ENCODE measurements at regions not wholly inside any gene's neighbourhood (a gene's known extent, or its start where the extent isn't known, plus 50 kb on each side); places are given as distances from the start of the nearest gene placed in this dataset.
A peak's percentile ranks its signal among the peaks of the same experiment; 100 is the strongest.

GRCh38 chr12:69150796-69151127 is 88.6 kb upstream of the CPSF6 start:
- DNase-seq, result no peak
- WGBS, 2 donors, result 25 to 32% methylated on average over 2 of the region's 2 CpGs
- Histone ChIP-seq H3K4me1 (peaks cover 4 to 8% of the 10 kb centered on the region in 2 donors), H3K36me3 (no peaks in the 10 kb centered on the region), H3K4me3 (replicated peaks in 1 of 3) (no peak overlapping the region), H3K27ac (no peak overlapping the region), H3K27me3 (no peaks in the 10 kb centered on the region), H3K9me3 (no peaks in the 10 kb centered on the region)
- no peak for TF ChIP-seq POLR2A (IDR thresholded peaks at IDR 0.05)
- no peak for TF ChIP-seq CTCF (IDR thresholded peaks at IDR 0.05)
- intact Hi-C loops (cut with DNase I), result loop anchor here (10.0 kb wide), 2 partner anchors 104 to 286 kb away; no protein-coding TSS in a partner anchor

- H3K36me3 ChIP-seq, result no peaks in the 10 kb centered on the region
- H3K27ac ChIP-seq, result no peak overlapping the region
- no peaks in the 10 kb centered on the region for H3K27me3 ChIP-seq
- TF ChIP-seq POLR2A (IDR thresholded peaks at IDR 0.05) (no peak), CTCF (IDR thresholded peaks at IDR 0.05) (no peak)
- no peaks in the 10 kb centered on the region for H3K9me3 ChIP-seq
- peak in 1 of 2 donors; percentile 9 for DNase-seq
- peaks cover 4 to 8% of the 10 kb centered on the region in 2 donors for H3K4me1 ChIP-seq
- 30 to 39% methylated on average over 7 of the region's 7 CpGs for WGBS, 2 donors
- intact Hi-C loops (cut with DNase I), result loop anchor here (10.0 kb wide), 2 partner anchors 103 to 287 kb away; no protein-coding TSS in a partner anchor
- no peak overlapping the region for H3K4me3 ChIP-seq (replicated peaks in 1 of 3)
These were observed 88.1 kb upstream of the CPSF6 start for GRCh38 chr12:69151254-69151764.

- H3K4me3 ChIP-seq (replicated peaks in 1 of 3), result no peak overlapping the region
- intact Hi-C loops (cut with DNase I), result loop anchor here (10.0 kb wide), 2 partner anchors 100 to 290 kb away; no protein-coding TSS in a partner anchor
- H3K27me3 ChIP-seq, result no peaks in the 10 kb centered on the region
- no peak for TF ChIP-seq POLR2A (IDR thresholded peaks at IDR 0.05)
- peak; percentile 59 to 88 (median 72) for TF ChIP-seq CTCF (IDR thresholded peaks at IDR 0.05)
- no peaks in the 10 kb centered on the region for H3K9me3 ChIP-seq
- no peak overlapping the region for H3K27ac ChIP-seq
- H3K36me3 ChIP-seq, result no peaks in the 10 kb centered on the region
- DNase-seq, result peak; percentile 67 to 74
- H3K4me1 ChIP-seq, result peaks cover 4 to 14% of the 10 kb centered on the region in 2 donors
- WGBS, 2 donors, result 5 to 7% methylated on average over 7 of the region's 7 CpGs
These were observed 84.6 kb upstream of the CPSF6 start for GRCh38 chr12:69154585-69155363.

GRCh38 chr12:69157023-69157655 is 82.2 kb upstream of the CPSF6 start:
- TF ChIP-seq POLR2A (IDR thresholded peaks at IDR 0.05), result no peak
- TF ChIP-seq CTCF (IDR thresholded peaks at IDR 0.05), result peak; percentile 66 to 96 (median 79)
- Histone ChIP-seq H3K4me3 (replicated peaks in 1 of 3) (no peak overlapping the region), H3K9me3 (no peaks in the 10 kb centered on the region), H3K27ac (no peak overlapping the region), H3K36me3 (no peaks in the 10 kb centered on the region), H3K27me3 (no peaks in the 10 kb centered on the region), H3K4me1 (peaks cover 0 to 6% of the 10 kb centered on the region in 2 donors)
- 15 to 19% methylated on average over 13 of the region's 13 CpGs for WGBS, 2 donors
- intact Hi-C loops (cut with DNase I), result loop anchor here (10.0 kb wide), 2 partner anchors 98 to 292 kb away; no protein-coding TSS in a partner anchor
- DNase-seq, result peak; percentile 79 to 87

- no peaks in the 10 kb centered on the region for H3K36me3 ChIP-seq
- intact Hi-C loops (cut with DNase I), result no loop called here
- no peak overlapping the region for H3K4me3 ChIP-seq (replicated peaks in 1 of 3)
- DNase-seq, result no peak
- no peak overlapping the region for H3K27ac ChIP-seq
- 54 to 63% methylated on average over 2 of the region's 2 CpGs for WGBS, 2 donors
- no peaks in the 10 kb centered on the region for H3K9me3 ChIP-seq
- H3K27me3 ChIP-seq, result no peaks in the 10 kb centered on the region
- no peak for TF ChIP-seq CTCF (IDR thresholded peaks at IDR 0.05)
- no peak for TF ChIP-seq POLR2A (IDR thresholded peaks at IDR 0.05)
- peaks cover 0 to 4% of the 10 kb centered on the region in 2 donors for H3K4me1 ChIP-seq
These were observed 77.5 kb upstream of the CPSF6 start for GRCh38 chr12:69161829-69162228.
